ENCODE measurements at regions not wholly inside any gene's neighbourhood (a gene's known extent, or its start where the extent isn't known, plus 50 kb on each side); places are given as distances from the start of the nearest gene placed in this dataset.

GRCh38 chr3:23644099-23644498 is 161.7 kb upstream of the UBE2E1 start:
- DNase-seq (ENCODE audit: low spot score), result no peak
- in situ Hi-C loops (cut with MboI; ENCODE audit: low sequenced_read_pairs, unreplicated experiment), result no loop called here
- no peak for TF ChIP-seq CTCF (IDR thresholded peaks at IDR 0.05; ENCODE audit: borderline replicate concordance, control extremely low read depth, extremely low read depth, insufficient read depth, missing control alignments)

- in situ Hi-C loops (cut with MboI; ENCODE audit: low sequenced_read_pairs, unreplicated experiment), result no loop called here
- TF ChIP-seq CTCF (IDR thresholded peaks at IDR 0.05; ENCODE audit: borderline replicate concordance, control extremely low read depth, extremely low read depth, insufficient read depth, missing control alignments), result no peak
- DNase-seq (ENCODE audit: low spot score), result no peak
Measured at GRCh38 chr3:23644676-23645075, 161.1 kb upstream of the UBE2E1 start.

- no peak for DNase-seq (ENCODE audit: low spot score)
- in situ Hi-C loops (cut with MboI; ENCODE audit: low sequenced_read_pairs, unreplicated experiment), result no loop called here
- TF ChIP-seq CTCF (IDR thresholded peaks at IDR 0.05; ENCODE audit: borderline replicate concordance, control extremely low read depth, extremely low read depth, insufficient read depth, missing control alignments), result no peak
Measured at GRCh38 chr3:23645533-23646183, 160.1 kb upstream of the UBE2E1 start.

GRCh38 chr3:23646184-23646920 is 159.4 kb upstream of the UBE2E1 start:
- DNase-seq (ENCODE audit: low spot score), result no peak
- TF ChIP-seq CTCF (IDR thresholded peaks at IDR 0.05; ENCODE audit: borderline replicate concordance, control extremely low read depth, extremely low read depth, insufficient read depth, missing control alignments), result no peak
- in situ Hi-C loops (cut with MboI; ENCODE audit: low sequenced_read_pairs, unreplicated experiment), result no loop called here

- in situ Hi-C loops (cut with MboI; ENCODE audit: low sequenced_read_pairs, unreplicated experiment), result no loop called here
- DNase-seq (ENCODE audit: low spot score), result no peak
Measured at GRCh38 chr3:23647706-23648258, 158.0 kb upstream of the UBE2E1 start.

More at GRCh38 chr3:23647706-23648258, 158.0 kb upstream of the UBE2E1 start:
- no peak for TF ChIP-seq CTCF (IDR thresholded peaks at IDR 0.05; ENCODE audit: borderline replicate concordance, control extremely low read depth, extremely low read depth, insufficient read depth, missing control alignments)

All from GM13976 (cell line).